ENCODE measurements at regions not wholly inside any gene's neighbourhood (a gene's known extent, or its start where the extent isn't known, plus 50 kb on each side); places are given as distances from the start of the nearest gene placed in this dataset.
A peak's percentile ranks its signal among the peaks of the same experiment; 100 is the strongest.

GRCh38 chr2:13806539-13806938 lies 826.0 kb upstream of the LRATD1 start:
- Histone ChIP-seq H3K27me3 (ENCODE audit: insufficient read depth, insufficient read length) (peaks cover 3% of the 10 kb centered on the region), H3K4me3 (ENCODE audit: insufficient read length, low read depth) (no peak overlapping the region), H3K4me1 (ENCODE audit: insufficient read depth, insufficient read length) (no peaks in the 10 kb centered on the region), H3K9me3 (ENCODE audit: insufficient read depth, low read length) (no peaks in the 10 kb centered on the region), H3K9ac (ENCODE audit: insufficient read length, low read depth) (no peak overlapping the region), H3K36me3 (ENCODE audit: insufficient read depth, insufficient read length, low read length) (no peaks in the 10 kb centered on the region)
- no peak for TF ChIP-seq ZNF274 (IDR thresholded peaks at IDR 0.05; ENCODE audit: low read depth, low read length)
- no peak for TF ChIP-seq SUZ12 (IDR thresholded peaks at IDR 0.05; ENCODE audit: extremely low read depth, insufficient read depth, insufficient read length)
- no peak for TF ChIP-seq YY1 (IDR thresholded peaks at IDR 0.05; ENCODE audit: insufficient read depth, insufficient read length)
- DNase-seq (ENCODE audit: low read depth, low spot score), result no peak

- Histone ChIP-seq H3K4me1 (ENCODE audit: insufficient read depth, insufficient read length) (no peaks in the 10 kb centered on the region), H3K9ac (ENCODE audit: insufficient read length, low read depth) (no peak overlapping the region), H3K4me3 (ENCODE audit: insufficient read length, low read depth) (no peak overlapping the region), H3K27me3 (ENCODE audit: insufficient read depth, insufficient read length) (peaks cover 30% of the 10 kb centered on the region), H3K9me3 (ENCODE audit: insufficient read depth, low read length) (no peaks in the 10 kb centered on the region), H3K36me3 (ENCODE audit: insufficient read depth, insufficient read length, low read length) (no peaks in the 10 kb centered on the region)
- TF ChIP-seq ZNF274 (IDR thresholded peaks at IDR 0.05; ENCODE audit: low read depth, low read length) (no peak), YY1 (IDR thresholded peaks at IDR 0.05; ENCODE audit: insufficient read depth, insufficient read length) (no peak), SUZ12 (IDR thresholded peaks at IDR 0.05; ENCODE audit: extremely low read depth, insufficient read depth, insufficient read length) (no peak)
- DNase-seq (ENCODE audit: low read depth, low spot score), result no peak
These were observed 819.3 kb upstream of the LRATD1 start for GRCh38 chr2:13813236-13813635.

- H3K9ac ChIP-seq (ENCODE audit: insufficient read length, low read depth), result no peak overlapping the region
- H3K27me3 ChIP-seq (ENCODE audit: insufficient read depth, insufficient read length), result peaks cover 54% of the 10 kb centered on the region
- H3K9me3 ChIP-seq (ENCODE audit: insufficient read depth, low read length), result peaks cover 5% of the 10 kb centered on the region; the same call in 1 of the 2 replicates
- H3K36me3 ChIP-seq (ENCODE audit: insufficient read depth, insufficient read length, low read length), result no peaks in the 10 kb centered on the region
- TF ChIP-seq YY1 (IDR thresholded peaks at IDR 0.05; ENCODE audit: insufficient read depth, insufficient read length), result no peak
- TF ChIP-seq SUZ12 (IDR thresholded peaks at IDR 0.05; ENCODE audit: extremely low read depth, insufficient read depth, insufficient read length), result no peak
- no peak overlapping the region for H3K4me3 ChIP-seq (ENCODE audit: insufficient read length, low read depth)
- H3K4me1 ChIP-seq (ENCODE audit: insufficient read depth, insufficient read length), result no peaks in the 10 kb centered on the region
- DNase-seq (ENCODE audit: low read depth, low spot score), result no peak
These were observed 814.5 kb upstream of the LRATD1 start for GRCh38 chr2:13818002-13818401.

GRCh38 chr2:13819896-13820295 lies 812.6 kb upstream of the LRATD1 start:
- no peak overlapping the region for H3K9ac ChIP-seq (ENCODE audit: insufficient read length, low read depth)
- no peaks in the 10 kb centered on the region for H3K36me3 ChIP-seq (ENCODE audit: insufficient read depth, insufficient read length, low read length)
- DNase-seq (ENCODE audit: low read depth, low spot score), result no peak
- H3K27me3 ChIP-seq (ENCODE audit: insufficient read depth, insufficient read length), result peaks cover 65% of the 10 kb centered on the region
- H3K4me1 ChIP-seq (ENCODE audit: insufficient read depth, insufficient read length), result no peaks in the 10 kb centered on the region
- H3K4me3 ChIP-seq (ENCODE audit: insufficient read length, low read depth), result no peak overlapping the region
- peaks cover 5% of the 10 kb centered on the region; the same call in 1 of the 2 replicates for H3K9me3 ChIP-seq (ENCODE audit: insufficient read depth, low read length)
- TF ChIP-seq ZNF274 (IDR thresholded peaks at IDR 0.05; ENCODE audit: low read depth, low read length) (no peak), YY1 (IDR thresholded peaks at IDR 0.05; ENCODE audit: insufficient read depth, insufficient read length) (no peak), SUZ12 (IDR thresholded peaks at IDR 0.05; ENCODE audit: extremely low read depth, insufficient read depth, insufficient read length) (no peak)

- no peak for TF ChIP-seq YY1 (IDR thresholded peaks at IDR 0.05; ENCODE audit: insufficient read depth, insufficient read length)
- TF ChIP-seq SUZ12 (IDR thresholded peaks at IDR 0.05; ENCODE audit: extremely low read depth, insufficient read depth, insufficient read length), result no peak
- TF ChIP-seq ZNF274 (IDR thresholded peaks at IDR 0.05; ENCODE audit: low read depth, low read length), result no peak
- Histone ChIP-seq H3K9me3 (ENCODE audit: insufficient read depth, low read length) (peaks cover 5% of the 10 kb centered on the region; the same call in 1 of the 2 replicates), H3K27me3 (ENCODE audit: insufficient read depth, insufficient read length) (peaks cover 77% of the 10 kb centered on the region), H3K36me3 (ENCODE audit: insufficient read depth, insufficient read length, low read length) (no peaks in the 10 kb centered on the region), H3K9ac (ENCODE audit: insufficient read length, low read depth) (no peak overlapping the region), H3K4me3 (ENCODE audit: insufficient read length, low read depth) (no peak overlapping the region), H3K4me1 (ENCODE audit: insufficient read depth, insufficient read length) (no peaks in the 10 kb centered on the region)
- no peak for DNase-seq (ENCODE audit: low read depth, low spot score)
These were observed 811.1 kb upstream of the LRATD1 start for GRCh38 chr2:13821255-13821880.

GRCh38 chr2:13822365-13822764 lies 810.2 kb upstream of the LRATD1 start:
- TF ChIP-seq ZNF274 (IDR thresholded peaks at IDR 0.05; ENCODE audit: low read depth, low read length) (no peak), SUZ12 (IDR thresholded peaks at IDR 0.05; ENCODE audit: extremely low read depth, insufficient read depth, insufficient read length) (no peak), YY1 (IDR thresholded peaks at IDR 0.05; ENCODE audit: insufficient read depth, insufficient read length) (no peak)
- H3K9ac ChIP-seq (ENCODE audit: insufficient read length, low read depth), result no peak overlapping the region
- no peaks in the 10 kb centered on the region for H3K36me3 ChIP-seq (ENCODE audit: insufficient read depth, insufficient read length, low read length)
- H3K4me1 ChIP-seq (ENCODE audit: insufficient read depth, insufficient read length), result no peaks in the 10 kb centered on the region
- H3K27me3 ChIP-seq (ENCODE audit: insufficient read depth, insufficient read length), result peaks cover 79% of the 10 kb centered on the region
- H3K4me3 ChIP-seq (ENCODE audit: insufficient read length, low read depth), result no peak overlapping the region
- peak; percentile 81 for DNase-seq (ENCODE audit: low read depth, low spot score)
- peaks cover 5% of the 10 kb centered on the region; the same call in 1 of the 2 replicates for H3K9me3 ChIP-seq (ENCODE audit: insufficient read depth, low read length)

- no peaks in the 10 kb centered on the region for H3K36me3 ChIP-seq (ENCODE audit: insufficient read depth, insufficient read length, low read length)
- DNase-seq (ENCODE audit: low read depth, low spot score), result no peak
- no peaks in the 10 kb centered on the region for H3K4me1 ChIP-seq (ENCODE audit: insufficient read depth, insufficient read length)
- H3K9me3 ChIP-seq (ENCODE audit: insufficient read depth, low read length), result peaks cover 4% of the 10 kb centered on the region; the same call in 1 of the 2 replicates
- peaks cover 66% of the 10 kb centered on the region for H3K27me3 ChIP-seq (ENCODE audit: insufficient read depth, insufficient read length)
- no peak for TF ChIP-seq SUZ12 (IDR thresholded peaks at IDR 0.05; ENCODE audit: extremely low read depth, insufficient read depth, insufficient read length)
- TF ChIP-seq ZNF274 (IDR thresholded peaks at IDR 0.05; ENCODE audit: low read depth, low read length), result no peak
- TF ChIP-seq YY1 (IDR thresholded peaks at IDR 0.05; ENCODE audit: insufficient read depth, insufficient read length), result no peak
- H3K9ac ChIP-seq (ENCODE audit: insufficient read length, low read depth), result no peak overlapping the region
- no peak overlapping the region for H3K4me3 ChIP-seq (ENCODE audit: insufficient read length, low read depth)
These were observed 806.1 kb upstream of the LRATD1 start for GRCh38 chr2:13826314-13826853.

All from NT2/D1 (cell line).